ENCODE measurements at regions not wholly inside any gene's neighbourhood (a gene's known extent, or its start where the extent isn't known, plus 50 kb on each side); places are given as distances from the start of the nearest gene placed in this dataset.

DNA sequence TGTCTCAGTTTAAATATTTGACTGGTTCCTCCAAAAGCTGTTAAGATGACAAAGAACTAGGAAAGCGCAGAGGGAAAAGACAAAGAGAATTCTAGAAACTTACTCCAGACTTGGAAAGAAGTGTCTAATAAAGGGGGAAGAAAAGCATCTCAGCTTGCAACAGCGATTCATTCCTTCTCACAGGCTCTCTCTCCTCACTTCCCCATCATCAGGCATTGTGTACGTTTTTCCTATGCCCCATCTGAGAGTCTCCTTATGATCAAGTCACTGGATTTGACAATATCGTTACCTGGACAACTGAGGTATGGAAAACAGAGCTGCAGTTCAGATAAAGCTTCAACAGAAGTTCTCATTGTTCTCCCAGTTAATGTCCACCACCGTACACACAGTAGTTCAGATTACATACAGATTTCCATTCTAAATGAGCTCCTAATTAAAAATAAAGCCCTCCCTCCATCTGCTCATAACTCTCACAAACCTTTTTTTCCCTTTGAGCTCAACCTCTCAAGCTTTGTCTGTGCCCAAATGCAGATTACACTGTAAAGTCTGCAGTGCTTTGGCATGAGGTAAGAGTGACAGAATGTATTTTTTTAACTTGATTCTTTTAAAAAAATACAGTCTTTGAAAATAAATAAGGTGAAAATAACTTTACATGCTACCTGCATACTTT, 254.4 kb upstream of the THBS1 start:
- DNase-seq = no peak

DNA sequence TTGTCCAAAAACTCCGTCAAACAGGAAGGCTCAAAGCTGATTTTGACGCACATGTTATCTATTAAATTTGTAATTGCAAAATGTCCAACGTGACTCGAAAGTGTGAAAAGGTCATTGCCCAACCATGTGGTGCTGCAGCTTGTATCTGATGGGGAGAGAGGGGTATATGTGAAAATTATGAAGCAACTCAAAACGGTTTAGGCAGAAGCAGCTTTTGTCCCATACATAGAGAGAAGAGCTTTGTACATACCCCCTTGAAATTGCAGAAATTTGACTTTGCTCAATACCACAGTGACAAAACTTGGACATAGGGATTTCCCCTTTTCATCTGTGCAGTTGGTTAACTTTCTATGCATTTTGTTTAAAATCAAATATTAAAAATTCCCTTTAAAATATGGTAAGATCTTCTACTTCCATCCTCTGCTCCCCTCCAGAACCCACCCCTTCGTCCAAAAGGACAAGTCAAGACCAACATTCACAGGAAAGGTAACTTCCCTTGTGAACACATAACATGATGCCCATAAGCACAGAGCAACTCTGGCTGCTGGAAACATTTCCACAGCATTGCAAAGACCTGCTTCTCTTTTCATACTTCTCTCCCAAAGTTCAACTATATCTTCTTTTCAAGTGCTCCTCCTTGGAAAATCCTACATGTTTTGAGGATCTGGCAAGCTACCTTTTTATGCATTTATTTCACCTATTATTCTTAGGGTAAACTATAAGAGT, 253.7 kb upstream of the THBS1 start:
- peak; percentile 9 for DNase-seq

DNA sequence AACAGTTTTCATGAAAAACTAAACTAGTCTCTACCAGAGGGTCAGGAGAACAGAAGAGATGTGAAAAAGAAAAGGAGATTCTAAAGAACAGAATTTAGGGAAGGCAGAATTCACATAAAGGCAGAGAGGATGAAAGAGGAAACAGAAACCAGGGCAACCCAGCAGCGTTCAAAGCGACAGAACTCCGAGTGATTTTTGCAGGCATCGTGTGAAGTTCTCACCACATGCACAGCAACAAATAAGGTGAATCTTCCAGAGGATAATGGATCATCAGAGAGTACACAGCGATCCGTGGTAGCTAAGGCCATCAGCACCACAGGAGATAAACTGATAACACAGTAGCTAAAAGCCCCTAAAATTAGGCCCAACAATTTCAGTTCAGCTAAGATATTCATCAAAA, 250.8 kb upstream of the THBS1 start:
- DNase-seq = no peak

DNA sequence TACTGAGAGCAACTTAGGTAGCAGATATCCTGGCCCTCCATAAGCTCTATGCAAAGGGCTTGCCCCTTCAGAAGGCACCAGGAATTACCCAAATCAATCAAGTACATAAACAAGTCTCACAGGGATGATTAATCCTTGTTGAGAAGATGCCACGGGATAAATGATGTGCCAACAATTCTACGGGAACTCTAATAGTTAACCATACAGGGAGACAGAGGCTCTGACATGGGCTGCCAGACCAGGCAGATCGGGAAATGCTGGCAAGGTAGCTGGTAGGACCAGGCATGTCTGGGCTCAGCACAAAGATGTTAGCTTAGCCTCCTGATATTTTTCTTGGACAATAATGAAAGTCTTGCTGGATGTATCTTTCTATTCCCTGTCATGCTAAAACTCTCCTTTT, 249.3 kb upstream of the THBS1 start:
- no peak for DNase-seq

DNA sequence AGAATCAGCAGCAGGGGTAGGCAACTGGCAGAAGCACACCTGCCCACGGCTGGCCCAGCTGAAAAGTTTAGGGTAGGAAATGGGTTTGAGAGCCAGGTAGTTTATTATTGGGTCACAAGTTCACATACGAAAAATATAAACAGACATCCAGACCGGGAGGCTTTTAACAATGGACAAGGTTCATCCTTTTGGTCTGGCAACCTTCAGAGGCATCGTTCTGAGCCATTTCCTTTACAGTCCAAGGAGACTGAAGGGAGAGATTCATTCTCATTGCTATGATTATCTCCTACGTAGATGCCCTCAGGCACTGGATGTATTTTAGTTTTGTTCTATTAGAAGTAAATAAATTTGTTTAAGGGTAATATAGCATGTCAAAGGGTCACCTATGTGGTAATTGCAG, 248.0 kb upstream of the THBS1 start:
- DNase-seq = no peak

DNA sequence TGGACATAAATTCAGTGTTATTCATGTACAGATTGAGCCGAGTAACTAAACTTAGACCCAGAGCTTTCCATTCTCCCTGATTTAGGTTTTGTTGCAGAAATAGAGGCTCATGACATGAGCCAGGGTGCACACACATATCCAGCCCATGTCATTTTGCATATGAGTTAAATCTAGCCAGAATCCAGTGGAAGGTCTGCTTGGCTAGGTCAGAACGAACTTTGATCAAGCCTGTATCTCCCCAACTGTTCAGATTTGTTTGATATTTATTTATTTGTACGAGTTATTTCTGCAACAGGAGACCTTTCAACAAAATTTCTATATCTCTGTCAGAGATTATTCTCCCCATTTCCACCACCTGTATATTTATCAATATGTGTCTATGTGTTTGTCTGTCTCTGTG, 247.5 kb upstream of the THBS1 start:
- DNase-seq = no peak

DNA sequence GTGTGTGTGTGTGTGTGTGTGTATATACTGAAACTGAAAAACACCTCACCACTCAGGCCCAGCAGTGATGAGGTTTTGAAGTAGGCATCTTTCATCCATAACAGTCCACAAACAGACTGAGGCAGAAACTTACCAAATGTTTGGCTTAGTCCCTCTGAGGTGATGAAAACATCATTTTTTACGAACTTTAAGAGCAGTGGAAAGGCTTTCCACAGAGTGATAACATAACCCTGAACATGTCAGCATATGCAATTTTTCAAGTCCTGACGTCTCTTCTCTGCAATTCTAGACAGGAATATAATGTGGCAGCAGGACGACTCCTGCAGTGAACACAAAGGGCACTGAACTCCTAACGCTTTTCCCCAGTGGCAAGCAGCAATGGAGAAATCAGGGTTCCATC, 247.0 kb upstream of the THBS1 start:
- DNase-seq = no peak

DNA sequence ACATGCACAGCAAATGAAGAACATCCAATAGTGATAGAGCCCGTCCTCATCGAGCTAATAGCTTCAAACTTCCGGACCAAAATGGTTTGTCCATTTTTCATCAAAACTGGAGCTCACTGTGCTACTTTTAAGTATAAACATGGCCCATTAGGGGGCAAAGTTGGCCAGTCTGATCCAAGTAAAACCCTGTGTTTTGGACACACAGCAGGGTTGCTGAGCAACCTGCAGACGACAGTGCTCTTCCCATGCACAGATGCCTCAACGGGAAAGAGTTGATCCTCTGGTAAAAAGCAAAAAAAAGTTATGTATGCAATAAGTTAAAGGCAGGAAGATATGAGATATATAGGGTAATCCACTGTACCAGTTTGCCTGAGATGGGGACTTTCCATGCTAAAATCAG, 244.0 kb upstream of the THBS1 start:
- no peak for DNase-seq

DNA sequence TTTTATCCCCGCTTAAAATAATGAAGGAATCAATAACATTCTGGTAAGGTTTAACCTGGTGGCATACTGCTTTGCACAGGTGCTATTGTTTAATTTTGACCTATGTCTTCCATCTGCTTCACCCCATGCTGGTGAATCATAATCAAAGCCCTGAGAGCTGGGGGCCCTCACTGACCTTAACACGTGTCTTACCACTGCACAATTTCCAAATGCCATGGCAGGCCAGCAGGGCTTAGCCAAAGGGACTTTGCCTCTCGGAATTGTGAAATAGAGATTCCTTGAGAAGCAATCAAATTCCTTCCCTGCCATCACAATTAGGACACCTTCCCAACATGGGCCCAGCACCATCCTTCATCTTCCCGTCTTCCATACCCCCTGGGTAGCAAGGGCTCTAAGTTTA, 242.6 kb upstream of the THBS1 start:
- DNase-seq = no peak

DNA sequence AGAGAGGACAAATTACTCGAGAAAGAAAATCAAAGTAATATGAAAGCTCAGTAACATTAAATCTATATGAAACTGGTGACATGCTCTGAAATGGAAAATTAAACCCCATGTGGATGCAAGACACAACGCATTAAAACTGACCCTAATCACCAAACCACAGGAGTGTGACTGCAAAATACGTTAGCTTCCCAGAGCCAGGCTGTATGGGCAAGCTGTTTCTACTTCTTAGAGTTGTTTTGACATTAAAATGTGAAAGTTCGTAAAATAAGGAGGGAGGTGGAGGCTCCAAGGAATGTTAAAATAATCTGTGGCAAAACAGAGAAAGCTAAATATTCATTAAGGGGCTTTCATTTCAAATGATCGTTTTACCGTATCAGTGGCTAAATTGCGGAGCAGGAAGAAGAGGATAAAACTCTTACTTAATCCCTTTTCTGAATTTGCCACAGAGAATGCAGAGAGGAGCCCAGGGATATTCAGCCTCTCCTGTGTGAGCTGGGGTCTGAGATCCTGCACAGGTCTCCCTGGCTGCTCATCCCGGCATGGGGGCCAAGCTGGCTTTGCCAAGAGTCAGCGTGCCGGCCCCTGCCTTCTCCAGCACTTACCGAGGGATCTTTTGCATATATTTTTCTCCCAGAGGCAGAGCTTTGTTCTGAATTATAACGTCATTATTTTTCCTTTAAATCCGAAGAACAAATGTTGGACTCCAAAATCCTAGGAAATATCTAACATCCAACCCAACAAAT, 239.8 kb upstream of the THBS1 start:
- no peak for DNase-seq

DNA sequence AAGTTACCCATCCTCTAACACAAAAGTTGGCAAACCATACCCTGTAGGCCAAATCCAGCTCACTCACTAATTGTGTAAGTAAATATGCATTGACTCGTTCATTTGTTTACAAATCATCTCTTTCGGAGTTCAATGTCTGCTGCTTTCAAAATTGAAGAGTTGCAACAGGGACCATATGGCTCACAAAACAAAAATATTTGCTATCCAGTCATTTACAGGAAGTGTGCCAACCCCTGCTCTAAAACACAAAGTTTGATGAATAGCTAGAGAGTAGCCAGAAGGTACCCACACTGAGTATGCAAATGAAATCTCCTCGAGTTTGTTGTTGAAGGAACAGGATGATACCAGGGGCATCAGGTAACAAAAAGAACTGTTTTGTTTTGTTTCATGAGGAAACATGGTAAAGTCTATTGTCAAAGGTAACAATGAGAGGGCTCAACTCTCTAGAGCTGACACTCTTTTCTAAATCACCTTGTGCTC, 236.2 kb upstream of the THBS1 start:
- no peak for DNase-seq

DNA sequence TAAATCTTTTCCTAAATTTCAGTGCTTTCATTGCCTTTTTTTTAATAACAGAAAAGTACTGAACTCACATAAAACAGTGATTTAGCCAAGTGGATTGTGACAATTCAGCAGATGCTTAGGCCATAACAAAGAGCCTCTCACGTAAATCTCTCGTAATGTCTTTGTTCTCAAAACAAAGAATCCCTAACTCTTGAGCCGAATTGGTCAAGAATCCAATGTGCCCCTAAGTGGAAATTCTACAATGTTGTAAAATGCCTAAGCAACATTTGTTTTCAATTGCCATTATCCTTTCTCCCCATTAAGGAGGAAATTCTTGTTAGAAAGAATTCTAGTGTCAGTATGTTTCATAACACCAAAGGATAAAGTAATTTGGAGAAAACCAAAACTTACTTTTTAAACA, 235.7 kb upstream of the THBS1 start:
- DNase-seq = no peak

DNA sequence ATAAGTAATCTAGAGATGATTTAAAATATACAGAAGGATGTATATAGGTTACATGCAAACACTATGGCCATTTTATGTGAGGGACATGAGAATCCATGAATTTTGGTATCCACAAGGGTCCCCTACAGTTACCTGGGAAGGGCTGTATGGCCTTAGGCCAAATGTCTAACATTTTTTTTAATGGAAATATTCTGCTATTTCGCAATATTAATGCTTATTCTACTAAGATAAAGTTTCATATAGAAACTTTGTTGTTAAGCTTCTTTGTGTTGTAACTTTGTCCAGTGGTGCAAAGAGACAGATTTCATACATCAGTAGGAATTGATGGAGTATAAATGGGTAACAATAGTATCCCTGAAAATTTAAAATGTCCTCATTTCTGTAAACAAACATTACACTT, 233.4 kb upstream of the THBS1 start:
- no peak for DNase-seq

DNA sequence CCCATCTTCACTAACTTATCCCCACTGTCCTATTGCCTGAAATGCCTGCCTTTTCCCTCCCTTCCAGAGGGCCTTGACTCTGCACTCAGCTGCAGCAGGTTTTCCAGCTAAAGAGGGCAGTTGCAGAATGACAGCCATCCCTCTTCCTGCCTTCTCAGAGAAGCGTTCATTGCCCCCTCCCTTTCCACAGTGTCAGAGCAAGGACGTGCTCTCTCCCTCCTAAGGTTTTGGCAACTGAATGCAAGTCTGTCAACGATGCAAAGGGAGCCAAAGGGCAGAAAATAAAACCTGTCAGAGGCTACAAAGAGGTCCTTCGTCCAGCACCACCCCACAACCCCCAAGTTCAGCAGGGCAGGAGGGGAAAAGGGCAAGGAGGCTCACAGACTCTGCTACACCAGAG, 230.1 kb upstream of the THBS1 start:
- DNase-seq = no peak

DNA sequence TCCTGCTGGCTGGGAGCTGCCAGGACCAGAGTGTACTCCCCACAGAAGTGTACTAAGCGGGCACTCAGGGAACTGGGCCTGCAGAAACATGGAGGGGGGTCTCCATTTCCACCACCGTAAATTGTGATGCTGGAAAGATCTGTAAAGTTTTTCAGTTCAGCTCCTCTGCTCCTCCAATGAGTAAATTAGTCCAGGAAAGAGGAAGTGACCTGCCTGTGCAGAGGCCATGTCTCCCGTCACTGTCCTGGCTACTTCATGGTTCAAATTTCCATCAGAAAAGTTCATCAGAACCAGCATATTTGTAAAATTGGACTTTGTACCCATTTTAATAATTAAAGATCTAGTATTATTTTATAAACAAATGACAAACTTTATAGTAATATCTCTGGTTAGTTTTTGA, 226.7 kb upstream of the THBS1 start:
- DNase-seq = no peak

DNA sequence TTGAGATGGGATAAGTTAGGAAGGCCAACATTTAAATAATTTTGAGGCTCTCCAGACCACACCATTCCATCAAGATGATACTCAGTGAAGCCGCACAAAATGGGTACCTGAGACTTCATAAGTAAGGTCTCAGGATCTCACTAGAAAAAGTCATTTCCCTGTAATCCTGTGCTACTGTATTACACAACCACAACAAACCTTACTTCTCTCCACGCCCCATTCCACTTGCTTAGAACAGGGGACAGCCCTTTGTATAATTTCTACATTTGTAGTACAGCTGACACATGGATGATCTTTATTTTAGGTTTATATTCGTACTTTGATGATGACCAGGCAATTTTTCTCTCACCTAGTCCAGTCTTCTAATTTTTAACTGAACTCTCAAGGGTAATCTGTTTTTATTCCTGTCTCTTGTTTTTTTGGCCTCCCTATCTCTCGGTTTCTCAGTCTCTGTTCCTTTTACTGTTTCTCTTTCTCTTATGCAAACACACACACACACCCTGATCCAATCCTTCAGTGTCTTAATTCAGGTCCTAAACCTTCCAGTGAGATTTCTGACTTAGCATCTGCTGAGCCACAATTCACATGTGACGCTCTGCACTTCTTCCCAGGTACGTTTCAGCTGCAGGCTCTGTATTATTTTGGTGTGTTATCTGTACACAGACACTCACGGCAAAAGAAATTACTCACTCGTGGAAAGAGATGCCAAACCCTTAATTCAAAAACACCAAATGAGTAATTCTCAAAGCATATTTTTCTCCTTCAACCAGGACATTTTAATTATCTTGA, 223.2 kb upstream of the THBS1 start:
- no peak for DNase-seq

DNA sequence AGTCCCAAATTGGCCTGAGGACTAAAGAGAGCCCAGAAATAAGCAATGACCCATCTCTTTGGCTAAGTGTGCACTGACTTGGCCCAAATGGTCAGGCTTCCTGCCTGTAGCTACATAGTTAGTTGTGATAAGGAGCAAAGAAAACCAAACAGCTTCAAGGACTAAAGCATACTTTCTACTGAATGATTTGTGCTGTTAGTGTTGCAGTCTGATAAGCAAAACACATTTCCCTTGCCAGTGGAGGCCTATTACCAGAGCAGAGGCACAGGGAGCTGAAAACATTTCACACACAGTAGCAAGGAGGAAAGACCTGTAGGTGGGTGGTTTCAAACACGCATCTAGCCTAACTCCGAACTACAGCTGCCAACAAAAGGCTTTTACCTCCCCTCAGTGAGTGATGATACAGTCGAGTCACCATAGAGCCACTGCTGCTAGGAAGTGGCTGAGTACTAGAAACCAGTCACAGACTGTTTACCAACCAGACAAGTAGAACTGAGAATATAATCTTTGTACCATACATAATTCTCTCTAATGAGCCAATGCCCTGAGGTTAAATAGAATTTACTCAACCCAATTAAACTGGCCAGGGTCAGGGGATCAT, 222.3 kb upstream of the THBS1 start:
- DNase-seq = no peak

DNA sequence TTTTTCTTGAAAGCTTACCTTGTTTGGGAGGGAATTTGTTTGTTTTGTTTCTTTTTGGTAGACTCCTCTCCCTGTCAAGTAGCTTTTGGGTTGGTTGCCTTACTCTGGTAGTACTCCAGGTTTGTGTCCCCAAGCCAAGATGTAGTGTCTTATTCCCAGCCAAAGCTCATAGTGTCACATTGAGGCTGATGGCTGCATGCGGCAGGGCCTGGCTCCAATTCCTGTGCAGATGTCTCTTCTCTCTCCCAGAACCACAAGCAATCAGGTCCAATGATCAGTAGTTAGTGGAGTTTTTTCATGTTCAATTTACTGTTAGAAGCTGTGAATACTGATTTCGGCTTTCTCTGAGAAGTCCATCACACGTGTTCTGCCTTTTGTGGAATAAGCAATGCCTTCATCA, 221.1 kb upstream of the THBS1 start:
- DNase-seq = no peak

DNA sequence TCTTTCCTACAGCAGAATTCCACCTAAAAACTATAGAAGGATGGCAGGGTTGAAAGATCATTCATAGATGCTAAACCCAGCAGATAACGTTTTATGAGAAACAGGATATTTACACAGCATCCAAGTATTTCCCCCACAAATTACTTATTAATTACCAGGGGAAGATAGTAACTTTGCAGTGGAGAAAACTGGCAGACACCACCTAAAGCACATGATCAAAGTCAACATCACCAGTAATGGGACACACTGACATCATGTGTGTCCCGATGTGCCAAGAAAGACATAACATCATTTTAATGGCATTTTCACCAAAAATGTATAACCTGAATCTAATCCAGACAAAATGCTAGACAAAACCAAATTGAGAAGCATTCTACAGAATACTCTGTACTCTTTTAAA, 220.4 kb upstream of the THBS1 start:
- no peak for DNase-seq

DNA sequence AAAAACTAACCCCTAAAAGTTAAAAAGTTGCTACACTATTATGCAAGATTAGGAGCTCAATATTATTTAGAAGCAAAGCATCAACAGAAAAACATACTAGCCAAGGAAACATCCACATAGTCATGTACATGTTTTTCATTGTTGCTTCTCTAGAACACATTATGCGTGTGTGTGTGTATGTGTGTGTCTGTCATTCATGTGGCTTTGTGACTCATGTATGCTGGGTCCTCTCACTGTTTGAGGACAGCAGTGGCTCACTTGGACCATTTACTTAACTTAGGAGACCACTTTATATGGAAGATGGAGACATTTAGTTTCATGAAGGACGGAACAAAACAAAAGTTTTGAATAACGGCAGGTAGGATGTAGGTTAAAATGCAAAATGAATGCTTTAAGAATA, 219.4 kb upstream of the THBS1 start:
- DNase-seq = no peak

DNA sequence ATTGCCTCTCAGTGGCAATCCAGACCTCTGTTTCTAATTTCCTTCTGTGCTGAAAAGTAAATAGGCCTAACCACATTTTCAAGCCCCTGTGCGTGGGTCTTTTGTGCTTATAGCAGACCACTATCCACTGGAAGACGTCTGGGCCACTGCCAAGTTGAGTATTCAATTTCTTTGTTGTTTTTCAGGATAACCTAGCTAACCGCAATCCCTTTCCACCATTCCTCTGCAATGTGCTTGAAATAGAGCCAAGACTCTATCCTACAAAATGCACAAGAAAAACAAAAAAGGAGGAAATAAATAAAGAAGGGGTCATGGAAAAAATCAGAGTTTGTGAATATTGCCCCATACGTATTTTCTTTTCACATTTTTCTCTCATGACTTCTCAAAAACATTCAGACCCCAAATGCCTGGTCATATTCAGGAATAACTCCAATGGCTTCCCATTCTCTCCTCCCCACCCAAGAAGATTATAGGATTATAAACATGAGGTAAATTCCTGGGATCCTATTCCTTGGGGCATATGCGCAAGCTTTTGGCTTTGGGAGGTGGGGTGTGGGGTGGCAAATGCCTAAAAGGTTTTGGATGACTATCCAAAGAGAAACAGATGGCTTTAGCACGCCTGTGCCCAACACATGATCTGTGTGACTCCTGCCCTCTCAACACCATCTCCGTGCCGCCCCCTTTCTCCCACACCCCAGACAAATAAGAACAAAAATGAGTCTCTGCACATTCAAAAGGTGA, 217.9 kb upstream of the THBS1 start:
- DNase-seq = no peak
